ENCODE measurements at regions not wholly inside any gene's neighbourhood (a gene's known extent, or its start where the extent isn't known, plus 50 kb on each side); places are given as distances from the start of the nearest gene placed in this dataset.

DNA sequence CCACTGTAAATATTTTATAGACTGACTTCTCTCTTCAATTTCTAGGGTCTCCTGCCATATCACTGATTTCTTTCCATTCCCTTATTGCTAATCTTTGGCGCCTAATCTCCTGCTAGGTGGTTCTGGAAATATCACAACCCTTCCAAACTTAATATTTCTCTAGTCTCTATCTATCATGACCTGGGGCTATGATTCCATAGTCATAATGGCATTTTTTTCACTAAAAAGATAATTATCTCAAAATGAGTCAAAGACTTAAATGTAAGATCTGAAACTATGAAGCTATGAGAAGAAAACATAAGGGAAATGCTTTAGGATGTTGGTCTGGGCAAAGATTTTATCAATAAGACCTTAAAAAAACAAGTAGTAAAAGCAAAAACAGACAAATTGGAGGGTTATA lies 74.2 kb downstream of the LEPR start:
- TF ChIP-seq, protein P1, sequence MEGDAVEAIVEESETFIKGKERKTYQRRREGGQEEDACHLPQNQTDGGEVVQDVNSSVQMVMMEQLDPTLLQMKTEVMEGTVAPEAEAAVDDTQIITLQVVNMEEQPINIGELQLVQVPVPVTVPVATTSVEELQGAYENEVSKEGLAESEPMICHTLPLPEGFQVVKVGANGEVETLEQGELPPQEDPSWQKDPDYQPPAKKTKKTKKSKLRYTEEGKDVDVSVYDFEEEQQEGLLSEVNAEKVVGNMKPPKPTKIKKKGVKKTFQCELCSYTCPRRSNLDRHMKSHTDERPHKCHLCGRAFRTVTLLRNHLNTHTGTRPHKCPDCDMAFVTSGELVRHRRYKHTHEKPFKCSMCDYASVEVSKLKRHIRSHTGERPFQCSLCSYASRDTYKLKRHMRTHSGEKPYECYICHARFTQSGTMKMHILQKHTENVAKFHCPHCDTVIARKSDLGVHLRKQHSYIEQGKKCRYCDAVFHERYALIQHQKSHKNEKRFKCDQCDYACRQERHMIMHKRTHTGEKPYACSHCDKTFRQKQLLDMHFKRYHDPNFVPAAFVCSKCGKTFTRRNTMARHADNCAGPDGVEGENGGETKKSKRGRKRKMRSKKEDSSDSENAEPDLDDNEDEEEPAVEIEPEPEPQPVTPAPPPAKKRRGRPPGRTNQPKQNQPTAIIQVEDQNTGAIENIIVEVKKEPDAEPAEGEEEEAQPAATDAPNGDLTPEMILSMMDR (IDR thresholded peaks at IDR 0.05): no peak
- no peak for TF ChIP-seq POLR2A (IDR thresholded peaks at IDR 0.05)

Measured in prostate gland (tissue), 2 donors.